ENCODE measurements at regions not wholly inside any gene's neighbourhood (a gene's known extent, or its start where the extent isn't known, plus 50 kb on each side); places are given as distances from the start of the nearest gene placed in this dataset.

DNA sequence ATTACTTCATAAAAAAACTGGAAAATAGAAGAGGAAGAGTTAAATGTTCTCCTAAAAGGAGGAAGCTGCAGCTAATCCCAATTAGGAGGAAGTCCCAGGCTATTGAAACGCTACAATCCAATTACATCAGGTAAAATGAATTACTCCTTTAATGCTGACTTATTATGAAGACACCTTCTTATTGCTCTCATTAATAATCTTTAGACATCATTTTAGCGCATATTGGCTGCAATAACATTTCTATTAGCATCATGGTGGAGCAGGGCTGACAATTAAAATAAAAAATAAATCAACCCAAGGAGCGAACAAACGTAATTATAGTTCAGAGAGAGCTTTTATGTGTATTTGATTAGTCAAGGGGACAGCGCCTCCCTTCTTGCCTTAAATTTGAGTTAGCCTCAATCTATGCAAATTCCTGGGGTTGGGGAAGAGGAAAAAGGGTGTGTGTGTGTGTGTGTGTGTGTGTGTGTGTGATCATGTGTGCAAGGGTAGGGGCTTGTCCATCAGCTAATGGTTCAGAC is 109.0 kb upstream of the IRX6 start:
- TF ChIP-seq, protein P1, sequence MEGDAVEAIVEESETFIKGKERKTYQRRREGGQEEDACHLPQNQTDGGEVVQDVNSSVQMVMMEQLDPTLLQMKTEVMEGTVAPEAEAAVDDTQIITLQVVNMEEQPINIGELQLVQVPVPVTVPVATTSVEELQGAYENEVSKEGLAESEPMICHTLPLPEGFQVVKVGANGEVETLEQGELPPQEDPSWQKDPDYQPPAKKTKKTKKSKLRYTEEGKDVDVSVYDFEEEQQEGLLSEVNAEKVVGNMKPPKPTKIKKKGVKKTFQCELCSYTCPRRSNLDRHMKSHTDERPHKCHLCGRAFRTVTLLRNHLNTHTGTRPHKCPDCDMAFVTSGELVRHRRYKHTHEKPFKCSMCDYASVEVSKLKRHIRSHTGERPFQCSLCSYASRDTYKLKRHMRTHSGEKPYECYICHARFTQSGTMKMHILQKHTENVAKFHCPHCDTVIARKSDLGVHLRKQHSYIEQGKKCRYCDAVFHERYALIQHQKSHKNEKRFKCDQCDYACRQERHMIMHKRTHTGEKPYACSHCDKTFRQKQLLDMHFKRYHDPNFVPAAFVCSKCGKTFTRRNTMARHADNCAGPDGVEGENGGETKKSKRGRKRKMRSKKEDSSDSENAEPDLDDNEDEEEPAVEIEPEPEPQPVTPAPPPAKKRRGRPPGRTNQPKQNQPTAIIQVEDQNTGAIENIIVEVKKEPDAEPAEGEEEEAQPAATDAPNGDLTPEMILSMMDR (conservative IDR thresholded peaks at IDR 0.05; ENCODE audit: low read depth in 2 of 2), result no peak
- TF ChIP-seq, protein P2, sequence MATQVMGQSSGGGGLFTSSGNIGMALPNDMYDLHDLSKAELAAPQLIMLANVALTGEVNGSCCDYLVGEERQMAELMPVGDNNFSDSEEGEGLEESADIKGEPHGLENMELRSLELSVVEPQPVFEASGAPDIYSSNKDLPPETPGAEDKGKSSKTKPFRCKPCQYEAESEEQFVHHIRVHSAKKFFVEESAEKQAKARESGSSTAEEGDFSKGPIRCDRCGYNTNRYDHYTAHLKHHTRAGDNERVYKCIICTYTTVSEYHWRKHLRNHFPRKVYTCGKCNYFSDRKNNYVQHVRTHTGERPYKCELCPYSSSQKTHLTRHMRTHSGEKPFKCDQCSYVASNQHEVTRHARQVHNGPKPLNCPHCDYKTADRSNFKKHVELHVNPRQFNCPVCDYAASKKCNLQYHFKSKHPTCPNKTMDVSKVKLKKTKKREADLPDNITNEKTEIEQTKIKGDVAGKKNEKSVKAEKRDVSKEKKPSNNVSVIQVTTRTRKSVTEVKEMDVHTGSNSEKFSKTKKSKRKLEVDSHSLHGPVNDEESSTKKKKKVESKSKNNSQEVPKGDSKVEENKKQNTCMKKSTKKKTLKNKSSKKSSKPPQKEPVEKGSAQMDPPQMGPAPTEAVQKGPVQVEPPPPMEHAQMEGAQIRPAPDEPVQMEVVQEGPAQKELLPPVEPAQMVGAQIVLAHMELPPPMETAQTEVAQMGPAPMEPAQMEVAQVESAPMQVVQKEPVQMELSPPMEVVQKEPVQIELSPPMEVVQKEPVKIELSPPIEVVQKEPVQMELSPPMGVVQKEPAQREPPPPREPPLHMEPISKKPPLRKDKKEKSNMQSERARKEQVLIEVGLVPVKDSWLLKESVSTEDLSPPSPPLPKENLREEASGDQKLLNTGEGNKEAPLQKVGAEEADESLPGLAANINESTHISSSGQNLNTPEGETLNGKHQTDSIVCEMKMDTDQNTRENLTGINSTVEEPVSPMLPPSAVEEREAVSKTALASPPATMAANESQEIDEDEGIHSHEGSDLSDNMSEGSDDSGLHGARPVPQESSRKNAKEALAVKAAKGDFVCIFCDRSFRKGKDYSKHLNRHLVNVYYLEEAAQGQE (IDR thresholded peaks at IDR 0.05; ENCODE audit: unreplicated experiment), result no peak
- no peak for TF ChIP-seq POLR2AphosphoS5 (IDR thresholded peaks at IDR 0.05; ENCODE audit: low read depth)
- no peak for TF ChIP-seq CREB1 (CRISPR knock-in tag; IDR thresholded peaks at IDR 0.05; ENCODE audit: low read depth)
- TF ChIP-seq EZH2 (IDR thresholded peaks at IDR 0.05; ENCODE audit: low read depth, unreplicated experiment), result no peak
- TF ChIP-seq, protein P3, sequence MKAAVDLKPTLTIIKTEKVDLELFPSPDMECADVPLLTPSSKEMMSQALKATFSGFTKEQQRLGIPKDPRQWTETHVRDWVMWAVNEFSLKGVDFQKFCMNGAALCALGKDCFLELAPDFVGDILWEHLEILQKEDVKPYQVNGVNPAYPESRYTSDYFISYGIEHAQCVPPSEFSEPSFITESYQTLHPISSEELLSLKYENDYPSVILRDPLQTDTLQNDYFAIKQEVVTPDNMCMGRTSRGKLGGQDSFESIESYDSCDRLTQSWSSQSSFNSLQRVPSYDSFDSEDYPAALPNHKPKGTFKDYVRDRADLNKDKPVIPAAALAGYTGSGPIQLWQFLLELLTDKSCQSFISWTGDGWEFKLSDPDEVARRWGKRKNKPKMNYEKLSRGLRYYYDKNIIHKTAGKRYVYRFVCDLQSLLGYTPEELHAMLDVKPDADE (IDR thresholded peaks at IDR 0.05), result no peak
- no peak for TF ChIP-seq JUNB (IDR thresholded peaks at IDR 0.05; ENCODE audit: unreplicated experiment)
- no peak for TF ChIP-seq EZH2phosphoT487 (IDR thresholded peaks at IDR 0.05; ENCODE audit: unreplicated experiment)
- TF ChIP-seq STAT1 (IDR thresholded peaks at IDR 0.05; ENCODE audit: unreplicated experiment), result no peak
- TF ChIP-seq ZNF114 (CRISPR knock-in tag; IDR thresholded peaks at IDR 0.05), result no peak
- TF ChIP-seq, protein P4, sequence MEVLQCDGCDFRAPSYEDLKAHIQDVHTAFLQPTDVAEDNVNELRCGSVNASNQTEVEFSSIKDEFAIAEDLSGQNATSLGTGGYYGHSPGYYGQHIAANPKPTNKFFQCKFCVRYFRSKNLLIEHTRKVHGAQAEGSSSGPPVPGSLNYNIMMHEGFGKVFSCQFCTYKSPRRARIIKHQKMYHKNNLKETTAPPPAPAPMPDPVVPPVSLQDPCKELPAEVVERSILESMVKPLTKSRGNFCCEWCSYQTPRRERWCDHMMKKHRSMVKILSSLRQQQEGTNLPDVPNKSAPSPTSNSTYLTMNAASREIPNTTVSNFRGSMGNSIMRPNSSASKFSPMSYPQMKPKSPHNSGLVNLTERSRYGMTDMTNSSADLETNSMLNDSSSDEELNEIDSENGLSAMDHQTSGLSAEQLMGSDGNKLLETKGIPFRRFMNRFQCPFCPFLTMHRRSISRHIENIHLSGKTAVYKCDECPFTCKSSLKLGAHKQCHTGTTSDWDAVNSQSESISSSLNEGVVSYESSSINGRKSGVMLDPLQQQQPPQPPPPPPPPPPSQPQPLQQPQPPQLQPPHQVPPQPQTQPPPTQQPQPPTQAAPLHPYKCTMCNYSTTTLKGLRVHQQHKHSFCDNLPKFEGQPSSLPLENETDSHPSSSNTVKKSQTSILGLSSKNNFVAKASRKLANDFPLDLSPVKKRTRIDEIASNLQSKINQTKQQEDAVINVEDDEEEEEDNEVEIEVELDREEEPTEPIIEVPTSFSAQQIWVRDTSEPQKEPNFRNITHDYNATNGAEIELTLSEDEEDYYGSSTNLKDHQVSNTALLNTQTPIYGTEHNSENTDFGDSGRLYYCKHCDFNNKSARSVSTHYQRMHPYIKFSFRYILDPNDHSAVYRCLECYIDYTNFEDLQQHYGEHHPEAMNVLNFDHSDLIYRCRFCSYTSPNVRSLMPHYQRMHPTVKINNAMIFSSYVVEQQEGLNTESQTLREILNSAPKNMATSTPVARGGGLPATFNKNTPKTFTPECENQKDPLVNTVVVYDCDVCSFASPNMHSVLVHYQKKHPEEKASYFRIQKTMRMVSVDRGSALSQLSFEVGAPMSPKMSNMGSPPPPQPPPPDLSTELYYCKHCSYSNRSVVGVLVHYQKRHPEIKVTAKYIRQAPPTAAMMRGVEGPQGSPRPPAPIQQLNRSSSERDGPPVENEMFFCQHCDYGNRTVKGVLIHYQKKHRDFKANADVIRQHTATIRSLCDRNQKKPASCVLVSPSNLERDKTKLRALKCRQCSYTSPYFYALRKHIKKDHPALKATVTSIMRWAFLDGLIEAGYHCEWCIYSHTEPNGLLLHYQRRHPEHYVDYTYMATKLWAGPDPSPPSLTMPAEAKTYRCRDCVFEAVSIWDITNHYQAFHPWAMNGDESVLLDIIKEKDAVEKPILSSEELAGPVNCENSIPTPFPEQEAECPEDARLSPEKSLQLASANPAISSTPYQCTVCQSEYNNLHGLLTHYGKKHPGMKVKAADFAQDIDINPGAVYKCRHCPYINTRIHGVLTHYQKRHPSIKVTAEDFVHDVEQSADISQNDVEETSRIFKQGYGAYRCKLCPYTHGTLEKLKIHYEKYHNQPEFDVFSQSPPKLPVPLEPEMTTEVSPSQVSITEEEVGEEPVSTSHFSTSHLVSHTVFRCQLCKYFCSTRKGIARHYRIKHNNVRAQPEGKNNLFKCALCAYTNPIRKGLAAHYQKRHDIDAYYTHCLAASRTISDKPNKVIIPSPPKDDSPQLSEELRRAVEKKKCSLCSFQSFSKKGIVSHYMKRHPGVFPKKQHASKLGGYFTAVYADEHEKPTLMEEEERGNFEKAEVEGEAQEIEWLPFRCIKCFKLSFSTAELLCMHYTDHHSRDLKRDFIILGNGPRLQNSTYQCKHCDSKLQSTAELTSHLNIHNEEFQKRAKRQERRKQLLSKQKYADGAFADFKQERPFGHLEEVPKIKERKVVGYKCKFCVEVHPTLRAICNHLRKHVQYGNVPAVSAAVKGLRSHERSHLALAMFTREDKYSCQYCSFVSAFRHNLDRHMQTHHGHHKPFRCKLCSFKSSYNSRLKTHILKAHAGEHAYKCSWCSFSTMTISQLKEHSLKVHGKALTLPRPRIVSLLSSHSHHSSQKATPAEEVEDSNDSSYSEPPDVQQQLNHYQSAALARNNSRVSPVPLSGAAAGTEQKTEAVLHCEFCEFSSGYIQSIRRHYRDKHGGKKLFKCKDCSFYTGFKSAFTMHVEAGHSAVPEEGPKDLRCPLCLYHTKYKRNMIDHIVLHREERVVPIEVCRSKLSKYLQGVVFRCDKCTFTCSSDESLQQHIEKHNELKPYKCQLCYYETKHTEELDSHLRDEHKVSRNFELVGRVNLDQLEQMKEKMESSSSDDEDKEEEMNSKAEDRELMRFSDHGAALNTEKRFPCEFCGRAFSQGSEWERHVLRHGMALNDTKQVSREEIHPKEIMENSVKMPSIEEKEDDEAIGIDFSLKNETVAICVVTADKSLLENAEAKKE (CRISPR knock-in tag; IDR thresholded peaks at IDR 0.05), result no peak
- TF ChIP-seq ZNF331 (CRISPR knock-in tag; IDR thresholded peaks at IDR 0.05; ENCODE audit: low read depth), result no peak
